ENCODE measurements at regions not wholly inside any gene's neighbourhood (a gene's known extent, or its start where the extent isn't known, plus 50 kb on each side); places are given as distances from the start of the nearest gene placed in this dataset.
"Not testable (repeated sequence)": the region's sequence is repeated elsewhere in the genome, so short reads cannot be mapped to it uniquely, and the experiment has no call there.

DNA sequence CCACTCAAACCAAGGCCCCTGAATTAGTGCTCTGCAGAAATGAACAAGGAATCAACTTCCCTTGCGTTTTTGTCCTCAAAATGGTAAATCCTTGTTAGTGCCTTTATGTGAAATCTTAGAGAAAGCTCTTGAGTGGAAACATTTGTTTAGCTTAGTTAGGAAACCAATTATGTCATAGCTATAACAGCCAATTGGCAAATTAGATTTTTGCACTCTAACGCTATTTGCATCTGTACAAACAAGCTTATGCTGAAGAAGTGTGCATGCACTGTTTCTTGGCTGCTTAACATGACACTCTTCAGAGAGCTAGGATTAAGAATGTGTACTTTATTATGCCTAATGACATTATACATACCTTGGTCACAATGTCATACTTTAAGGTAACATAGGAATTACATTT lies 622.6 kb upstream of the SLC35B3 start:
- FAIRE-seq (no peak), DNase-seq (ENCODE audit: extremely low spot score, insufficient read length, low read depth) (no peak)

DNA sequence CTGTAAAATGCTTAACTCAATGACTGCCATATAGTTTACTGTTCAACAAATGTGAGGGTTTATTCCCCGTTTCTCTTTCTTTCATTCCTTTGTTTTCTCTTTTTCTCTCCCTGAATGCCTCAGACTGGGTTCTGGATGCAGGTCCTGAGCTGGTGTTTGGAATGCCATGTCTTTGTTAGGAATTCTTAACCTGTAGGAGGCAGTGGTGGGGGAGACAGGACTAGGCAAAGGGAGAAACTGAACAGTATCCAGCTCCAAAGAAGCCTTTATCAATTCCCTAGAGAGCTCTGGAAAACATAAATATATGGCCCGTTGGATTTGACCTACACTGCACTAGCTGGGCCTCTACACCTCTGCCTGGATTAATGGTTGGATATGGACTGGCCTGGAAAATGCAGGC lies 621.2 kb upstream of the SLC35B3 start:
- DNase-seq (ENCODE audit: extremely low spot score, insufficient read length, low read depth), result no peak
- no peak for FAIRE-seq

DNA sequence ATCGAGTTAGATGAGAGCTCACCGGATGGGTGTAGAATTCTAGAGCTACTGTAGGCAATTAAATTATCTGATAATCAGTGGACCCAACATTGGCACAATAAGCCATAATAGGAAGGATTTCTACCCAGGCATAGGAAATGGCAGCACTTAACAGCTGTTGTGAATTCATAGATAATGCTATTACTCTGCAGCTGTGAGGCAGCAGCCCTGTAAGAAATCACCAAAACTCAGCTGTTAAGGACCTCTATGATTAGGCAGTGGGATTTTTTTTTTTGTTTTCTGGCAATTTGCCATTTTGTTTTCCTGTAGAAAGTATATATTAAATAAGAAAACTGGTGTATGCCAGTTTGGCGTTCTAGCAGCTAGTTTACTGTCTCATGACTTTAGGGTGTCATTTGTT lies 609.1 kb upstream of the SLC35B3 start:
- DNase-seq (ENCODE audit: extremely low spot score, insufficient read length, low read depth), result no peak

GRCh38 chr6:9040718-9041117 lies 605.4 kb upstream of the SLC35B3 start:
- FAIRE-seq (no peak), DNase-seq (ENCODE audit: extremely low spot score, insufficient read length, low read depth) (no peak)

More for the DNA sequence above, 609.1 kb upstream of the SLC35B3 start:
- FAIRE-seq, result no peak

- no peak for DNase-seq (ENCODE audit: extremely low spot score, insufficient read length, low read depth)
These were observed 603.9 kb upstream of the SLC35B3 start for GRCh38 chr6:9039258-9039657.

DNA sequence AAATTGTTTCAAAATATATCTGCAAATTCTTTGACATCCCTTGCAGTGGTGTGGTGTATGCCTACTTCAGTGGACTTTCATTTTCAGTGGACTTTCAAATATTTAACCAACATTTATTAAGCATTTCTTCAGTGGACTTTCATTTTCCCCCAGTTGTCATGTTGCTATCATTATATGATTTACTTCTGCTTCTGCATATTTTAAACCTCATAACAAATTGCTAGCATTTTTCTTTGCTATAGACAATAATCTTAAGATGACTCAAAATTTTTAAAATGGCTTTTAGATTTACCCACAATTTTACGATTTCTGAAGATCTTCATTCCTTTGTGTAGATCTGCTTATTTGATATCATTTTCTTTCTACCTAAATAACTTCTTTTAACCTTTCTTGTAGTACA lies 592.7 kb upstream of the SLC35B3 start:
- no peak for FAIRE-seq
- no peak for DNase-seq (ENCODE audit: extremely low spot score, insufficient read length, low read depth)

More at GRCh38 chr6:9039258-9039657, 603.9 kb upstream of the SLC35B3 start:
- no peak for FAIRE-seq

GRCh38 chr6:9025796-9026394 lies 590.5 kb upstream of the SLC35B3 start:
- FAIRE-seq (no peak), DNase-seq (ENCODE audit: extremely low spot score, insufficient read length, low read depth) (no peak)

- no peak for FAIRE-seq
- no peak for DNase-seq (ENCODE audit: extremely low spot score, insufficient read length, low read depth)
These were observed 589.9 kb upstream of the SLC35B3 start for GRCh38 chr6:9025228-9025627.

DNA sequence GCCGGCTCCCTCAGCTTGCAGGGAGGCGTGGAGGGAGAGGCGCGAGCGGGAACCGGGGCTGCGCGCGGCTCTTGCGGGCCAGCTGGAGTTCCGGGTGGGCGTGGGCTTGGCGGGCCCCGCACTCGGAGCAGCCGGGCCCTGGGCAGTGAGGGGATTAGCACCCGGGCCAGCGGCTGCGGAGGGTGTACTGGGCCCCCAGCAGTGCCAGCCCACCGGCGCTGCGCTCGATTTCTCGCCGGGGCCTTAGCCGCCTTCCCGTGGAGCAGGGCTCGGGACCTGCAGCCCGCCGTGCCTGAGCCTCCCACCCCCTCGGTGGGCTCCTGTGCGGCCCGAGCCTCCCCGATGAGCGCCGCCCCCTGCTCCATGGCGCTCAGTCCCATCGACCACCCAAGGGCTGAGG lies 588.9 kb upstream of the SLC35B3 start:
- DNase-seq (ENCODE audit: extremely low spot score, insufficient read length, low read depth); FAIRE-seq: not testable (repeated sequence)

DNA sequence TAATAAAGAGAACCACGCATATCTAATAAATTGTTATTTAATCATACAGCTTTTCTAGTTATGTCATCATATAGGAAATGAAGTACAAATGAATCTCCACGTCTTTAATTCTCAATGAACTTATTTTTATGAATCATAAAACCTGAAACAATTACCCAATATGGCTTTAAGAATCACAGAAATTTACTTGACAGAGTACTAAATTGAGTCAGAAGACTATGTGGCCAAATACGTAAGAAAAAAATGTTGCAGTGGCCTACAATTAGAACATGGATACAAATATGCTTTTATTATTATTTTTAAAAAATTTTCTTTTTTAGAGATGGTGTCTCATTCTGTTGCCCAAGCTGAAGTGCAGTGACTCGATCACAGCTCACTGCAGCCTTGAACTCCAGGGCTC lies 584.7 kb upstream of the SLC35B3 start:
- no peak for DNase-seq (ENCODE audit: extremely low spot score, insufficient read length, low read depth)
- no peak for FAIRE-seq

DNA sequence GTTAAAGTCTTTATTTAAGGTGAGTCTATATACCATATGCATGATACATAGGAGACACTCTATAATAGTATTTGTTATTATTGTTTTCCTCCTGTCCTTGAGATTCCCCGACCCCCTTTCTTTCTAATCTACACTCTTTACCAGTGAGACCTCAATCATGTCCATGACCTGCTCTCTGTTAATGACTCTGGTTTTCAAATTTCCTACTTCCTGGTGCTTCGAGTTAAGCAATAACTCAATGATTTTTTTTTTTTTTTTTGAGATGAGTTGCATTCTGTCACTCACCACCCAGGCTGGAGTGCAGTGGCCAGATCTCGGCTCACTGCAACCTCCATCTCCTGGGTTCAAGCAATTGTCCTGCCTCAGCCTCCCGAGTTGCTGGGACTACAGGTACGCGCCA lies 574.6 kb upstream of the SLC35B3 start:
- DNase-seq (ENCODE audit: extremely low spot score, insufficient read length, low read depth) (no peak), FAIRE-seq (no peak)

- DNase-seq (ENCODE audit: extremely low spot score, insufficient read length, low read depth) (no peak), FAIRE-seq (no peak)
These were observed 571.7 kb upstream of the SLC35B3 start for GRCh38 chr6:9007027-9007426.

GRCh38 chr6:9002833-9003232 lies 567.5 kb upstream of the SLC35B3 start:
- FAIRE-seq (no peak), DNase-seq (ENCODE audit: extremely low spot score, insufficient read length, low read depth) (no peak)

DNA sequence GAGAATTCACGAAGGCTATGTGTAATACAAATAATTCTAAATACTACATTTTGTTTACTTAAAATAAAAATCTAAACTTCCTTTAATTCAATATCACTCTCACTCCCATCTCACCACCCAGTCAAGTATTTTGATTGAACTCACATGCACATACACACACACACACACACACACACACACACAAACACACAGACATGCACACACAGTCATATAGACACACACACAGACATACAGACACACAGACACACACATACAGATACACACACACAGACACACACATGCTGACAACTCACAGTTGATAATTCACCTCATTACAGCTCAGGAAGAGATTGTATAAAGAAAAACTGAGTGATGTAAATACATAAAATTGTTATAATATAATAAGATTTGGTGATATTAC lies 559.8 kb upstream of the SLC35B3 start:
- FAIRE-seq, result no peak

DNA sequence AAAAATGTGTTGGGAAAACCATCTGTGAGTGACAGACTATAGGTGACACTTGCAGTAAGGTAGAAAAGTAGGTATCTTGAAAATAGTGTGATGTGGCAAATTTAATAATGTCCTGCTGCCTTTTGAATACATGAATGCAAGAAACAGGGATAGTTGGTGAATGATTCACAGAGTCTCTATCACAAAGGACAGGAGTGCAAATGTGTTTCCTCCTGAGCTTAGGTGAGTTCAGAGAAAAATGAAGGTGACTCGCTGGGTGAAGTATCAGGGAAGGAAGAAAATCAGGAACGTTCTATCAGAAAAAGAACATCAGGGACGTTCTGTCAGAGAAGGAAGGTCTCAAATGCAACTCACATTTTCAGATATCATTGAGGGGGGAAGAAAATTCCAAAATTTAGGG lies 557.8 kb upstream of the SLC35B3 start:
- no peak for DNase-seq (ENCODE audit: extremely low spot score, insufficient read length, low read depth)
- FAIRE-seq, result no peak

More for the DNA sequence above, 559.8 kb upstream of the SLC35B3 start:
- no peak for DNase-seq (ENCODE audit: extremely low spot score, insufficient read length, low read depth)

GRCh38 chr6:8991844-8992243 lies 556.5 kb upstream of the SLC35B3 start:
- DNase-seq (ENCODE audit: extremely low spot score, insufficient read length, low read depth), result no peak
- no peak for FAIRE-seq

DNA sequence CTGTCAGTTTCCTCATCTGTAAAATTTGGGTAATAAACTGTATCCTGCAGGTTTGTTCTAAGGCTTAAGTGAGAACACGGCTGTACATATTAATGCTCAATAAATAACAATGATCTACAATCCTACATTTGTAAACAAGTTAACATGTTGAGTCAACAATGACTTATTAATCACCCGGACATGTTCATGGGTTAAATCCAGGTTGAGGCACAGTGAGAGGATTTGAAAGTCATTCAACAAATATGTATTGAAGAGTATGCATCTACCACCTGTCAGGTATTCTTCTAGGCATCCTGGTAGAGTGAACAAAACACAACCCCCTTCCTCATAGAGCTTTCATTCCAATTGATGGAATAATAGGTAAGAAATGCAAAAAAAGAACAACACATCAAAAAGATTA lies 554.7 kb upstream of the SLC35B3 start:
- DNase-seq (ENCODE audit: extremely low spot score, insufficient read length, low read depth) (no peak), FAIRE-seq (no peak)

- DNase-seq (ENCODE audit: extremely low spot score, insufficient read length, low read depth), result peak; percentile 12
These were observed 547.9 kb upstream of the SLC35B3 start for GRCh38 chr6:8983202-8983688.

DNA sequence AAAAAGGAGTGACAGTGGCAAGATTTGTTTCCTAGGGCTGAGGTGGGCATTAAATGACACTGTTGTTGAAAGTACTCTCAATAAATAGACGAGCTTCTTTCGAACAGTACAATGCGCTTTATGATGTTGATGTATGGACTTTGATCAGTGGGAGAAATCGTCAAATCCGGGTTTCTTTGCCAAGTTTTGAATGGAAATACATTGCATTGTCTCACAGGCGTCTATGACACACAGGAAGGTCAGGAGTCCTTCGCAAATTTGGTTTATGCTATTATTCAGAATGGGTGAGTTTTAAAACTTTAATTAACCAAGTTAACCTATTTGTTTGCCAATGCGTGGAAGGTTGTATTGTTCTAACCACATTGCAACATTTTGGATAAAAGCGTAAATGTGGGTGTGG lies 547.3 kb upstream of the SLC35B3 start:
- DNase-seq (ENCODE audit: extremely low spot score, insufficient read length, low read depth), result no peak
- FAIRE-seq, result no peak

More at GRCh38 chr6:8983202-8983688, 547.9 kb upstream of the SLC35B3 start:
- peak; percentile 75 for FAIRE-seq

- no peak for FAIRE-seq
These were observed 538.0 kb upstream of the SLC35B3 start for GRCh38 chr6:8973395-8973794.

DNA sequence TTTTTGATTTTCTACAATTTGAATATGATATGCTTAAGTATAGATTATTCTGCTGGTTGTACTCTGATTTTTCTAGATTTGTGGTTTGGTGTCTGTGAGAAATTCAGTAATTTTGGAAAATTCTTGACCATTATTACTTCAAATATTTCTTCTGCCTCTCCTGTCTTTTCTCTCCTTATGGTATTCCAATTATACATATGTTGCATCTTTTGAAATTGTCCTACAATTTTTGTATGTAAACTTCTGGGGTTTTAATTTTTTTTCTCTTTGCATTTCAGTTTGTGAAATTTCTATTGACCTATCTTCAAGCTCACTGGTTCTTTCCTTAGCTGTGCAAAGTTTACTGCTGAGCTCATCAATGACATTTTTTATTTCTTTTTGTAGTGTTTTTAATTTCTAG lies 534.4 kb upstream of the SLC35B3 start:
- FAIRE-seq, result no peak
- no peak for DNase-seq (ENCODE audit: extremely low spot score, insufficient read length, low read depth)

More at GRCh38 chr6:8973395-8973794, 538.0 kb upstream of the SLC35B3 start:
- no peak for DNase-seq (ENCODE audit: extremely low spot score, insufficient read length, low read depth)

DNA sequence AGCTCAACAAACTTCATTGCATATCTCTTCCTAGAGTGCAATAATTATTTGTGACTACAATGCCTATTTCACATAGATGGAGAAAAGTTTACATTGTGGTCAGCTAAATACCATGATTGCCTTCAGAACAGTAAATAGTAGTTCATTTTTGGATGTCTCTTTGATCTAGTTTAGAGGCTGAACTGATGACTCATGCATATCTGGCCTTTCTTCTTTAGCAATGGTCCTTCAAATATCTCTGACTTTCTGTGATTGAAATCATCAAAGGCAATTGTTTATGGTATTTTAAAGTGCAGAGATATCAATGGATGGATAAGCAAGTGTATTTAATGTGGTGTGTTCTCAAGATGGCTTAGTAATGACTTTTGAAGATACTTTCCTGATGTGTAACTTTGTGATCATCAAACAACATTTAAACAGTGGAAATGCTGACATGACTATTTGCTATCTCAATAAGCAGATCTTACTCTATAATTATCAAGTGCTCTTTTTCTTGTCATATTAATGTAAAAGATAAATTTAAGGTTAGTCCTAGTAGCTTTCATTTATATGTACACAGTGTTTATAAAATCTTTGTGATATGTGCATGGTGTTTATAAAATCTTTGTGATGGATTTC lies 523.7 kb upstream of the SLC35B3 start:
- no peak for DNase-seq (ENCODE audit: extremely low spot score, insufficient read length, low read depth)
- FAIRE-seq, result no peak

Measured in GM18507 (cell line).